HL-60 (cell line): ENCODE measurements at regions not wholly inside any gene's neighbourhood (a gene's known extent, or its start where the extent isn't known, plus 50 kb on each side); places are given as distances from the start of the nearest gene placed in this dataset.
A peak's percentile ranks its signal among the peaks of the same experiment; 100 is the strongest.
"Not testable (repeated sequence)": the region's sequence is repeated elsewhere in the genome, so short reads cannot be mapped to it uniquely, and the experiment has no call there.

ENCODE experiments used
- DNase-seq, 2 experiments: peaks; one replicate each; pipeline ENCODE4 v3.0.0-alpha.2; 2010 to 2020; ENCODE audit warnings: low read depth in 1 of 2, low spot score in 1 of 2
- H3K27ac ChIP-seq: fragments of 250-450 bp; sonication (Bioruptor Pico); replicated peaks from 2 replicates; pipeline ENCODE4 v1.5.1; 2020; ENCODE audit warnings: mild to moderate bottlenecking, moderate library complexity
- H3K27me3 ChIP-seq: fragments of 250-450 bp; sonication (Bioruptor Pico); 2 replicates; pipeline ENCODE4 v1.5.1; 2021; ENCODE audit warnings: mild to moderate bottlenecking, moderate library complexity; ENCODE audit not compliant: insufficient read depth, poor library complexity, severe bottlenecking
- H3K4me3 ChIP-seq: replicated peaks from 2 replicates; pipeline ENCODE4 v1.5.1; 2011; ENCODE audit warnings: mild to moderate bottlenecking, control low read depth, low read length; ENCODE audit not compliant: insufficient read depth
- CTCF ChIP-seq: IDR thresholded peaks from one replicate; pipeline ENCODE4 v1.5.1; 2011; ENCODE audit warnings: low read length, control low read depth, inconsistent platforms; ENCODE audit not compliant: insufficient read depth
- GABPA ChIP-seq: IDR thresholded peaks from 2 replicates; pipeline ENCODE4 v1.6.1; 2012; ENCODE audit warnings: low read depth
- POLR2AphosphoS5 ChIP-seq: IDR thresholded peaks from 2 replicates; pipeline ENCODE4 v1.6.1; 2012; ENCODE audit warnings: low read depth
- REST ChIP-seq: IDR thresholded peaks from 2 replicates; pipeline ENCODE4 v1.6.1; 2012; ENCODE audit warnings: low read depth; ENCODE audit not compliant: insufficient replicate concordance
- SPI1 ChIP-seq: IDR thresholded peaks from 2 replicates; pipeline ENCODE4 v1.6.1; 2012; ENCODE audit warnings: low read depth, mild to moderate bottlenecking, borderline replicate concordance

- peak; percentile 34 to 43 for DNase-seq
- no peaks in the 10 kb centered on the region for H3K27me3 ChIP-seq
- H3K4me3 ChIP-seq, result no peak overlapping the region
- no peak for TF ChIP-seq POLR2AphosphoS5
- TF ChIP-seq SPI1, result no peak
- no peak for TF ChIP-seq GABPA
- TF ChIP-seq CTCF, result no peak
- TF ChIP-seq REST, result no peak
- no peak overlapping the region for H3K27ac ChIP-seq
These were observed 57.7 kb upstream of the AADACL2 start for GRCh38 chr3:151675858-151676615.

- Histone ChIP-seq H3K4me3 (no peak overlapping the region), H3K27me3 (no peaks in the 10 kb centered on the region), H3K27ac (peak overlapping the region; percentile 15; the same call in 1 of the 2 replicates)
- TF ChIP-seq POLR2AphosphoS5 (no peak), SPI1 (peak; percentile 26; the same call in 1 of the 2 replicates), GABPA (no peak), REST (no peak), CTCF (no peak)
- no peak for DNase-seq
These were observed 59.8 kb upstream of the AADACL2 start for GRCh38 chr3:151673974-151674373.

DNA sequence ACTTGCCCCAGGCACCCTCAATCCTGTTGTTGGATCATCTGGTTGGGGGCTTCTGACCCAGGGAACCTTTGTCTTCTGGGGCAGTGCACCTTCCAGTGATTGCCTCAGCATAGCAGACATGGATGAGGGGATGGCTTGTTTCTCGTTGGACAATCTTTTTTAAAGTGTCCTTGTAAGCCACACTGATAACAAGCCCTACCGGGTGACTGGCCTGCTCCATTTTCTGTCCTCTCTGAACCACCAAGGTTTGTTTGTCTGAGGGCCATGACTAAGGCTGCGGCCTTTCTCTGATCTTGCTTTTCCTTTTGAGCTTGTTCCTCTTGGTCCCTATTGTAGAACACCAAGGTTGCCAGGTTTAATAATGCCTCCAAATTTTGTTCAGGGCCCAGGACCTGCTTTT lies 66.0 kb upstream of the AADACL2 start:
- H3K4me3 ChIP-seq, DNase-seq, H3K27ac ChIP-seq, H3K27me3 ChIP-seq: not testable (repeated sequence)

GRCh38 chr3:151660885-151661284 lies 72.8 kb upstream of the AADACL2 start:
- TF ChIP-seq SPI1, result no peak
- no peak for TF ChIP-seq GABPA
- TF ChIP-seq CTCF, result no peak
- TF ChIP-seq REST, result no peak
- TF ChIP-seq POLR2AphosphoS5, result no peak
- Histone ChIP-seq H3K4me3 (no peak overlapping the region), H3K27me3 (no peaks in the 10 kb centered on the region), H3K27ac (no peak overlapping the region)
- DNase-seq, result no peak
